Stimulated activated naive CD8-positive, alpha-beta T cell treated with anti-CD3 and anti-CD28 coated beads, Interleukin-15, amount 100 ng/mL, for 72 hours (primary cell): ENCODE measurements at regions not wholly inside any gene's neighbourhood (a gene's known extent, or its start where the extent isn't known, plus 50 kb on each side); places are given as distances from the start of the nearest gene placed in this dataset.
A peak's percentile ranks its signal among the peaks of the same experiment; 100 is the strongest.
"Not testable (repeated sequence)": the region's sequence is repeated elsewhere in the genome, so short reads cannot be mapped to it uniquely, and the experiment has no call there.

Experiments used
- ATAC-seq: fragments of 150-1000 bp; cut with Tn5 transposase; 2 replicates; pipeline ENCODE4 v1.10.0; 2021; ENCODE audit warnings: mild to moderate bottlenecking, moderate library complexity
- DNase-seq, 2 donors: peaks; one replicate each; pipeline ENCODE4 v3.0.0; 2021 to 2022
- H3K27ac Mint-ChIP-seq, 2 donors: one replicate each; pipeline ENCODE4 v1.8.0; 2022; ENCODE audit warnings: mild to moderate bottlenecking in 2 of 2, mixed read lengths in 2 of 2, moderate library complexity in 2 of 2
- H3K27me3 Mint-ChIP-seq: one replicate; pipeline ENCODE4 v1.8.0; 2022; ENCODE audit warnings: mixed read lengths
- H3K4me1 Mint-ChIP-seq: one replicate; pipeline ENCODE4 v1.8.0; 2022; ENCODE audit warnings: mild to moderate bottlenecking, mixed read lengths
- H3K4me3 Mint-ChIP-seq, 2 donors: one replicate each; pipeline ENCODE4 v1.8.0; 2022; ENCODE audit warnings: mild to moderate bottlenecking in 2 of 2, mixed read lengths in 2 of 2, moderate library complexity in 1 of 2
- H3K9me3 Mint-ChIP-seq, 2 donors: one replicate each; pipeline ENCODE4 v1.8.0; 2022; ENCODE audit warnings: mixed read lengths in 2 of 2

- no peak for ATAC-seq
- H3K4me1 Mint-ChIP-seq = no peaks in the 10 kb centered on the region
- no peaks in the 10 kb centered on the region for H3K27me3 Mint-ChIP-seq
Measured at GRCh38 chr2:106280722-106281446, 86.8 kb upstream of the UXS1 start.

GRCh38 chr2:106280224-106280623 lies 86.1 kb upstream of the UXS1 start:
- Mint-ChIP-seq H3K27ac (no peak overlapping the region), H3K9me3 (no peaks in the 10 kb centered on the region)
- no peak for ATAC-seq

More at GRCh38 chr2:106280722-106281446, 86.8 kb upstream of the UXS1 start:
- H3K4me3 Mint-ChIP-seq = no peak overlapping the region
- H3K9me3 Mint-ChIP-seq = no peaks in the 10 kb centered on the region
- no peak for DNase-seq
- H3K27ac Mint-ChIP-seq = no peak overlapping the region

GRCh38 chr2:106278112-106278876 lies 84.2 kb upstream of the UXS1 start:
- Mint-ChIP-seq H3K4me3 (no peak overlapping the region), H3K9me3 (peaks cover 0 to 3% of the 10 kb centered on the region in 2 donors), H3K27ac (no peak overlapping the region), H3K4me1 (no peaks in the 10 kb centered on the region), H3K27me3 (no peaks in the 10 kb centered on the region)
- no peak for ATAC-seq
- no peak for DNase-seq

More at GRCh38 chr2:106280224-106280623, 86.1 kb upstream of the UXS1 start:
- Mint-ChIP-seq H3K4me1 (no peaks in the 10 kb centered on the region), H3K27me3 (no peaks in the 10 kb centered on the region), H3K4me3 (no peak overlapping the region)
- no peak for DNase-seq

GRCh38 chr2:106277426-106277825 lies 83.3 kb upstream of the UXS1 start:
- H3K9me3 Mint-ChIP-seq = peaks cover 0 to 9% of the 10 kb centered on the region in 2 donors
- no peak overlapping the region for H3K27ac Mint-ChIP-seq
- H3K4me3 Mint-ChIP-seq = no peak overlapping the region
- no peak for ATAC-seq
- H3K27me3 Mint-ChIP-seq = peaks cover 1% of the 10 kb centered on the region
- H3K4me1 Mint-ChIP-seq = no peaks in the 10 kb centered on the region
- DNase-seq = no peak

GRCh38 chr2:106275971-106276370 lies 81.9 kb upstream of the UXS1 start:
- Mint-ChIP-seq H3K27ac (no peak overlapping the region), H3K4me1 (peaks cover 6% of the 10 kb centered on the region), H3K4me3 (no peak overlapping the region), H3K27me3 (peaks cover 15% of the 10 kb centered on the region), H3K9me3 (peaks cover 0 to 19% of the 10 kb centered on the region in 2 donors)
- no peak for ATAC-seq
- DNase-seq = no peak

- H3K27ac Mint-ChIP-seq = no peak overlapping the region
- ATAC-seq = no peak
- H3K9me3 Mint-ChIP-seq = peaks cover 0 to 19% of the 10 kb centered on the region in 2 donors
- no peak for DNase-seq
- peaks cover 16% of the 10 kb centered on the region for H3K4me1 Mint-ChIP-seq
- no peak overlapping the region for H3K4me3 Mint-ChIP-seq
- peaks cover 28% of the 10 kb centered on the region for H3K27me3 Mint-ChIP-seq
Measured at GRCh38 chr2:106274668-106275067, 80.6 kb upstream of the UXS1 start.

GRCh38 chr2:106272216-106272807 lies 78.2 kb upstream of the UXS1 start:
- Mint-ChIP-seq H3K4me1 (peaks cover 31% of the 10 kb centered on the region), H3K4me3 (no peak overlapping the region), H3K9me3 (peaks cover 0 to 19% of the 10 kb centered on the region in 2 donors), H3K27me3 (peaks cover 46% of the 10 kb centered on the region), H3K27ac (no peak overlapping the region)
- no peak for ATAC-seq
- no peak for DNase-seq

- peaks cover 46% of the 10 kb centered on the region for H3K27me3 Mint-ChIP-seq
- ATAC-seq (peak; percentile 27), DNase-seq (no peak)
- peaks cover 0 to 19% of the 10 kb centered on the region in 2 donors for H3K9me3 Mint-ChIP-seq
- peaks cover 31% of the 10 kb centered on the region for H3K4me1 Mint-ChIP-seq
- H3K27ac Mint-ChIP-seq = peak overlapping the region in 1 of 2 donors; percentile 80
- H3K4me3 Mint-ChIP-seq = peak overlapping the region; percentile 82 to 83
Measured at GRCh38 chr2:106270471-106270891, 76.4 kb upstream of the UXS1 start.

- peak overlapping the region in 1 of 2 donors; percentile 80 for H3K27ac Mint-ChIP-seq
Measured at GRCh38 chr2:106269591-106270291, 75.6 kb upstream of the UXS1 start.

GRCh38 chr2:106267997-106268396 lies 73.9 kb upstream of the UXS1 start:
- H3K4me3 Mint-ChIP-seq = no peak overlapping the region

More at GRCh38 chr2:106269591-106270291, 75.6 kb upstream of the UXS1 start:
- Mint-ChIP-seq H3K27me3 (peaks cover 46% of the 10 kb centered on the region), H3K9me3 (peaks cover 0 to 19% of the 10 kb centered on the region in 2 donors), H3K4me1 (peaks cover 31% of the 10 kb centered on the region), H3K4me3 (peak overlapping the region; percentile 82 to 83)
- ATAC-seq (peak; percentile 77), DNase-seq (peak; percentile 20 to 30)

GRCh38 chr2:106261871-106262321 lies 67.8 kb upstream of the UXS1 start:
- peak; percentile 20 for ATAC-seq
- Mint-ChIP-seq H3K27me3 (no peaks in the 10 kb centered on the region), H3K4me1 (no peaks in the 10 kb centered on the region), H3K9me3 (no peaks in the 10 kb centered on the region), H3K27ac (peak overlapping the region in 1 of 2 donors; percentile 7), H3K4me3 (no peak overlapping the region)
- no peak for DNase-seq

More at GRCh38 chr2:106267997-106268396, 73.9 kb upstream of the UXS1 start:
- Mint-ChIP-seq H3K27ac (no peak overlapping the region), H3K9me3 (peaks cover 0 to 13% of the 10 kb centered on the region in 2 donors), H3K4me1 (peaks cover 31% of the 10 kb centered on the region), H3K27me3 (peaks cover 46% of the 10 kb centered on the region)
- ATAC-seq = no peak
- DNase-seq = no peak

GRCh38 chr2:106258859-106259258 lies 64.8 kb upstream of the UXS1 start:
- H3K9me3 Mint-ChIP-seq, DNase-seq, ATAC-seq, H3K4me1 Mint-ChIP-seq, H3K4me3 Mint-ChIP-seq, H3K27me3 Mint-ChIP-seq, H3K27ac Mint-ChIP-seq: not testable (repeated sequence)

GRCh38 chr2:106257830-106258229 lies 63.7 kb upstream of the UXS1 start:
- H3K4me1 Mint-ChIP-seq = no peaks in the 10 kb centered on the region
- H3K4me3 Mint-ChIP-seq = no peak overlapping the region
- ATAC-seq = no peak
- H3K9me3 Mint-ChIP-seq = no peaks in the 10 kb centered on the region
- no peaks in the 10 kb centered on the region for H3K27me3 Mint-ChIP-seq
- no peak for DNase-seq
- H3K27ac Mint-ChIP-seq = no peak overlapping the region

GRCh38 chr2:106257135-106257534 lies 63.0 kb upstream of the UXS1 start:
- Mint-ChIP-seq H3K4me3 (no peak overlapping the region), H3K27ac (no peak overlapping the region), H3K9me3 (no peaks in the 10 kb centered on the region), H3K4me1 (no peaks in the 10 kb centered on the region), H3K27me3 (no peaks in the 10 kb centered on the region)
- ATAC-seq (no peak), DNase-seq (no peak)

GRCh38 chr2:106249157-106249828 lies 55.2 kb upstream of the UXS1 start:
- peaks cover 13% of the 10 kb centered on the region for H3K4me1 Mint-ChIP-seq
- not testable (repeated sequence) for H3K27me3 Mint-ChIP-seq, ATAC-seq, H3K4me3 Mint-ChIP-seq, H3K9me3 Mint-ChIP-seq, DNase-seq, H3K27ac Mint-ChIP-seq
